DMS153 (cell line): ENCODE measurements at regions not wholly inside any gene's neighbourhood (a gene's known extent, or its start where the extent isn't known, plus 50 kb on each side); places are given as distances from the start of the nearest gene placed in this dataset.

Experiments
- DNase-seq: peaks from one replicate; lab custom pipeline; 2025; lab: John Stamatoyannopoulos, UW

GRCh38 chr3:55178336-55178735 lies 250.5 kb upstream of the LRTM1 start:
- no peak for DNase-seq

GRCh38 chr3:55177749-55178148 lies 249.9 kb upstream of the LRTM1 start:
- DNase-seq, result no peak

GRCh38 chr3:55175423-55175822 lies 247.6 kb upstream of the LRTM1 start:
- DNase-seq, result no peak

- DNase-seq, result no peak
These were observed 246.9 kb upstream of the LRTM1 start for GRCh38 chr3:55174747-55175146.

GRCh38 chr3:55173504-55173903 lies 245.6 kb upstream of the LRTM1 start:
- no peak for DNase-seq

DNA sequence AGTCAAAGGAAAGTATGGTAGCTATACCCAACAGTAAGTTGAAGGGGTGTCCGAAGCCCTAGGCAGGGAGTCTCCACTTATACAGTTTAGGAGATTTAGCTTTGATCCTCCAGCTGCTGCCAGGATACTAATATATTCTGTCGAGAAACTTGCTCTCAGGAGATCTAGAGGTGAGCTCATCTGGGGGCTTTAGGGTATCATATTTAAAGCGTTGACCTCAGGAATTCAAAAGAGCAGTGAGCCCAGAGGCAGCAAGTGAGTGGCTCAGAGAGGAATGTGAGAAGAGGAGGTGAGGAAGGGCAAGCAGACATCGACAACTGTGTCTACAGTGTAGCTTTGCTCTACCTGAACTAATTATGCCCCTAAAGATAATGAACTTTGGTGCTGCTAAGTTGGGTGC lies 245.1 kb upstream of the LRTM1 start:
- no peak for DNase-seq

- DNase-seq, result no peak
These were observed 242.6 kb upstream of the LRTM1 start for GRCh38 chr3:55170444-55170843.

GRCh38 chr3:55169608-55170072 lies 241.8 kb upstream of the LRTM1 start:
- no peak for DNase-seq

- no peak for DNase-seq
These were observed 241.3 kb upstream of the LRTM1 start for GRCh38 chr3:55169161-55169560.

DNA sequence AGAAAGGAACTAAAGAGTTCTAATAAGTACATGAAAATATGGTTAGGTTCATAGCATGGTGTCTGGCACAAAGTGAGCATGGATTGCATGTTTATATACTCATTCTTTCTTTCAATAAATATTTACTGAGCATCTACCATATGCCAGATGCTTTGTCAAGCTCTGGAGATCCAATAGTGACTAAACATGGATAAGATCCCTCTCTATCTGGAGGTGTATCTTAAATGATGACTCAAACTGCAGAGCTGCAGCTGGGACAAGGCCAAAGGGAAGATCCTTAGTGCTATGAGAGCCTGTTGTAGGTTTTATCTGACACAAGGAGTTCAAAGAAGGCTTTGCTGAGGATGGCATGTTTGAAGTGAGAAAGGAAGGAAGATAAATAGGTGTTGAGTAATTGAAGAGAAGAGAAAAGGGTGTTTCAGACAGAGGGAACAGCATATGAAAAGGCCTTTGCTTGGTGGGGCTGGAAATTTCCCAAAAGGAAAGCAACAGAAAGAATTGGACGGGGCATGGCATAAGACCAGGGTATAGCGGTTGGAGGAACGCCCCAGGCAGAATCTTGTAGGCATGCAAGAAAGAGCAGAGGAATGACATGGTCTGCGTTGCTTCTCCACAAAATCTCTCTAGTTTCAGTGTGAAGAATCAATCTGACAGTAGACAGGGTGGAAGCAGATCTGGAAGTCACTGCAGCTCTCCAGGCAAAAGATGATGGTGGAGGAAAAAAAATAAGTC lies 239.9 kb upstream of the LRTM1 start:
- no peak for DNase-seq

DNA sequence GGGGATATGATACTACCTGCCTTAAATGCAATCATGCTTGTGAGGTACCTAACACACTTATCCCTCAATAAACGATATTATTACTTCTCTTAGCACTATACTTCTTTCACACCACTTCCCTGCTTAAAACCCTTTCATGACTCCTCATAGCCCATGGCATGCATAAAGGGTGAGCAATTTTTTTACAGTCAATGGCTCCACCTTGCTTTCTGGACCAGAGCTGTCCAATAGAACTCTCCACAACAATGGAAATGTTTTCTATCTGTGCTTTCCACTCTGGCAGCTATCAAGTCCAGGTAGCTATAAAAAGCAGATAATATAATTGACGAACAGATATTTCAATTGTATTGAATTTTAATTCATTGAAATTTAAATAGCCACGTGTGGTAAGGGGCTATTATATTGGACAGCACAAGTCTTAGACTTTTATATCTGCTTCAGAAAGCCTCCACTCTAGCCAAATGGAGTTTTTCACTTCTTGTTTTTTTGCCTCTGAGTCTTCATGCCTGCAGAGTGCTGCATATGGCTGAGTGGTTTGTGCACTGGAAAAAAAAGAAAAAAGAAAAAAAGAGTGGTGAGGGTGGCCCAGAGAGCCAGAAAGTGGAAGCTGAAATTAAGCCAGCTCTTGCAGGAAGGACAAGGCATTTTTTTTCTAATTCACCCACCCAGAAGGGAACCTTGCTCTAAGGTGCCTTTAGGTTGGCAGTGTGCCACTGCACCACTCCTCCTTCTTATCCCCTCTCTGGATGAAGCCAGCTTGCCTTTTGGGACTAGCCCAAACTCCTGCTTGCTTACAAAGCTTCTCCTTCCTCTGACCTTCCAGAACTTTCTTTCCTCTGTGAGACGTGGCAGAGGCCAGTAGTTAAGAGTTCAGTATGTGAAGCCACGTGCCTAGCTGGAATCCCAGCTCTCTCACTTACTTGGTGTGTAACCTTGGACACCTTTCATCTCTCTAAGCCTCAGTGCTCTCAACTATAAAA lies 239.0 kb upstream of the LRTM1 start:
- DNase-seq, result no peak

DNA sequence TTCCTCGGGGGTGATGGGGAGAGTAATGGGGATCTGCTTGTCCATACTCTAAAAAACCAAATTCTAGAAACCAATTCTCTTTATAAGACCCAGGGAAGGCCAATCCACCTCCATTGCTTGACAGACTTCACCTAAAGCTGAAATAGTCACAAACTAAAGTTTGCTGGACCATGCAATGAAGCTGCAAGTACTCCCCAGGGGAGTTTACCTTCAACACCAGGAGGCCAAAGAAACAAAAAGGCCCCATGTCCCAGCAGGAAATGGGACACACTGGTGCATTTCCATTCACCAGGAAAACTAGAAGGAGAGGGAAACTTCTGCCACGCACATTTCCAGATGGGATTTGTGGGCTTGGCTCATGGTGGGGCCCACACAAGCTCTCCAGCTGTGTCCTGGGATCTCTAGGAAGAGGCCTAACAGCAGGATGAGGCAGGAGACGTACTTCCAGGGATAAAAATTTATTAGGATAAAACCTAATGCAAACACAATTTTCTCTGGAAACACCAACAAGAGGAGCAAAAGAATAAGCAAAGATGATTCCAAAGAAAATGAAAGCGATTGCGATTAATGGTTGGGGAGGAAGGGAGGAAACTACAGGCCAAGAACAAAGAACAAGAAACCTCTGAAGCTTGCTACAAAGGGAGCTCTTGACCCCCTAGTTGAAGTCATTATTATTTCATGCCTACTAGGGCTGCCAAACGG lies 238.0 kb upstream of the LRTM1 start:
- no peak for DNase-seq

- DNase-seq, result no peak
These were observed 237.4 kb upstream of the LRTM1 start for GRCh38 chr3:55165278-55165677.

DNA sequence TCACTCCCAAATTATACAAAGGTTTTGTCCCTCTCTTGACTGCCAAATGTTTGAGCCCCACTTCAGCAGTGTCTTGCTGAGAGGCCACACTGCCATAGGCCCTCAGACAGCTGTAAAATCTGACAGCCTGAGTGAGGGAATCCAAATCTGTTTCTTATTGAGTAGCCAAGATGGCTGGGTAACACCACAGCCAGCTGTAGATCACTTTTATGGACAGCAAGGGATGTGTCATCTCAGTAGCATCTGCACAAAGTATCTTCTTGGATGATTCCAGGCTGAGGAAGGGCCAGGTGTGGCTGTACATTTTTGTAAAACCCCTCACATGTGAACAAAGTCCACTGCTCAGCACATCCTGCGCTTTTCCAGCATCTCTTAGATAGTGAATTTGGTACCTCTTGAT lies 237.0 kb upstream of the LRTM1 start:
- DNase-seq, result no peak

GRCh38 chr3:55164191-55164590 lies 236.3 kb upstream of the LRTM1 start:
- no peak for DNase-seq

DNA sequence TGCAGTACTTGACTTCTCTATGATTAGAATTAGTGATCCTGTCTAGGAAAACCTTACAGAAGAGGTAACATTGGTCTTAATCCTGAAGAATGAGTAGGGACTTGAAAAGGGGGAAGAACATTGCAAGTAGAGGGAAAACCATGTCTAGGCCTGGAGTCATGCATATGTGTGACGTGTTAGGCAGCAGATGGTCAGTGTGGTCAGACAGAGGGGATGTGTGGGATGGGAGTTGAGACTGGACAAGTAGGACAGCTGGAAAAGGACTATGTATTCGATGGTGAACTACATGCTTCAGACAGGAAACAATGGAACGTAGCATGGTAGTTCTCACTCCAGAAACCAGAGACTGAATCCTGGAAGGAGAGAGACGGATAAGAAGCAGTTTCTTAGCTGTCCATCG lies 235.6 kb upstream of the LRTM1 start:
- DNase-seq, result no peak

DNA sequence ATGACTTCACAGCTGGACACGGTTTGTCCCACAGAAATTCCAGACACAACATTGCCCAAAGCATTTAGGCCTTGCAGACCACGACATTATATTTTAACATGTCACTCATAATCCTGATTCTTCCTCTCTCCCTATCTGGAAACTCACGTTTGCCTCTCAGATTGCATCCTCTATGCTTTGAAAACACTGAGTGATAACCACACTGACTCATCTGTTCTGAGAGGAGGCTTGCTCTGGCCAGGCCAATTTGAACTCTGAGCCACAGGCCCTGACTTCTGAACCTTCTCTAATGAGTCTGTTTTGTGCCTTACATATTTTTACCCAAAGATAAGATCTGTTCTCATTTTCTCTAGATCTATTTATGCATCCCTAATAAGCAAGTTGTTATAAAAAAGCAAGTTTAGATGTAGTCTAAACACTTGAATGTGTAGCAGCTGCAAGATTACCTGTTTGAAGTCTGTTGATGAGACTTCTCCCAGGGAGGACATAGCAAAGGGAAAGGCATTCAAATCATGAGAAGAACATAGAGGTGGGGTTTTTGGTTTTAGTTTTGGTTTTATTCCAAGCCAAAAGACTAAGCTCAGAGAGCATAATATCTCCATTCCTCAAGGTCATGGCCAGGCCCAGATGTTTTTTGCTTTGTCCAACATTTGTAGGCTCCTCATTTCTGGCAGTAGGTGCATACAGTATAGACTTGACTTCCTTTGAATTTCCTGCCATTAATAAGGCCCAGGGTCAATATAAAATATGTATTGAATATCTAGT lies 234.4 kb upstream of the LRTM1 start:
- no peak for DNase-seq

DNA sequence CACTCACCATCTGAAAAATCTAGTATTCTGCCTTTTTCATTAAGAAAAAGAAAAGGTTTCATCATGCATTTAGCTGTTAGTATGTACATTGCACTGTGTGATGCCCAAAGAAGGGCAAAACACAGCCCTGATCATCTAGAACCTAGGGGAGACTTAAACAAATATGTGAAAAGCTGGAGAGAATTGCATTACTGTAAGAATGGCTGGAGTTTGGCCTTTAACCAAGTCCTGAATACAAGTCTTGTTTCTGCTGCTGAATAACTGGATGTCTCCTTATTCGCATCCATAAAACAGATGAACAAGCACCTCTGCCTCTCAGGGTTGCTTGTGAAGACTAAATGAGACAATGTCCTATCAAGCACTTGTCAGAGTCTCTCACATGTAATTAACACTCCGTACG lies 233.4 kb upstream of the LRTM1 start:
- no peak for DNase-seq

GRCh38 chr3:55160241-55160983 lies 232.6 kb upstream of the LRTM1 start:
- no peak for DNase-seq

GRCh38 chr3:55159711-55160110 lies 231.9 kb upstream of the LRTM1 start:
- DNase-seq, result no peak

- no peak for DNase-seq
These were observed 231.2 kb upstream of the LRTM1 start for GRCh38 chr3:55159016-55159415.
